Kidney capillary endothelial cell (primary cell): ENCODE measurements at regions not wholly inside any gene's neighbourhood (a gene's known extent, or its start where the extent isn't known, plus 50 kb on each side); places are given as distances from the start of the nearest gene placed in this dataset.
A peak's percentile ranks its signal among the peaks of the same experiment; 100 is the strongest.

Experiments
- DNase-seq: peaks from one replicate; pipeline ENCODE4 v3.0.0-alpha.2; 2018; ENCODE audit warnings: low spot score

DNA sequence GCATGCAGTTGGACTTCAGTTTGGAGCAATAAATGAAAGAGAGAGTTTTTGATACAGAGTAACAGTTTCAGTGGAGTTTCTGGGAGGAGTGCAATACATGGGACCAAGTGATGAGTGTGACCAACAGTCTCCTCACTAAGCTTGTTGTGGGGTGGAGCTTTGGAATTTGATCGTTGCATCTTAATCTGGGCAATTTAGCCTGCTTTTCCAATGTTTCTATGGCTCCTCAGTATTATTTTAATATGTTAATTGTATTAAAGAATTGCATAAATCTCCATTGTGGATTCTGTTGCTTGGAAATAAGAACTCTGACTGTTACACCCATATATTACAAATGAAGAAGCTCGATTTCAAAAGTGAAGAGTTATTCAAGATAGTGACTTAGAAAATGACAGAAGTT lies 446.6 kb upstream of the LRATD1 start:
- DNase-seq, result no peak

DNA sequence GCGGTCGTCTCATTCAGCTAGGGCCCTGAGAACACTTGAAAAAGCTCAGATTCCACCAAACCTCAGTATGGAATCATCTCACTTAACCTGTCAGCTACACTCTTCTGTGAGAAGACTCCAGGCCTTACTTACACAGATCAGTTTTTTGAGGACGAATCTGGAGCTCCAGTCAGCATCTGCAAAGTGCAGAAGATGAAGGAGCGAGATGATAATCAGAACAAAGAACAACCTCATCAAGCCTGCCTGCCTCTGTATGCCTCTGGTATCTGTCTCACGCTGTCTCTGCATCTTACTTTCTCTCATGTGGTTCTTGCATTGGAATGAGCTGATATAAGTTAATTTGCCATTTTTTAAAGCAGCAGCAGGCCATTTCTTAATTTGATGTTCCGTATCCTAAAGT lies 444.1 kb upstream of the LRATD1 start:
- DNase-seq, result no peak

DNA sequence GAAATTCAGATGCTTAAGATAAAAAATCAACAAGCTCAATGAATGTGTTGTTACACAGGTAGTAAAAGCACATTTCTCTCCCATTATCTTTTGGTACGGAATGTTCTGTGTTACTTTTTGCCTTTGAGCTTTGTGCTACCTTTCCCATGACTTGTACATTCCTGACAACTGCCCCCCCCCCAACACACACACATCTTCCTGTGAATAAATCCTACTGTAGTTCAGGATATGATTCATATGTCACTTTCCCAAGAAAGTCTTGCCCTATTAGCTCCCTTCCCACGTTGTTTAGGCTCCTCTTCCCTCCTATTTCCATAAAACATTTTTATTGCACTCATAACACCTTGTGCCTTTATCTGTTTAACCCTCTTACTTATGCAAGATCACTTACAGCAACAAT lies 442.6 kb upstream of the LRATD1 start:
- peak; percentile 74 for DNase-seq

DNA sequence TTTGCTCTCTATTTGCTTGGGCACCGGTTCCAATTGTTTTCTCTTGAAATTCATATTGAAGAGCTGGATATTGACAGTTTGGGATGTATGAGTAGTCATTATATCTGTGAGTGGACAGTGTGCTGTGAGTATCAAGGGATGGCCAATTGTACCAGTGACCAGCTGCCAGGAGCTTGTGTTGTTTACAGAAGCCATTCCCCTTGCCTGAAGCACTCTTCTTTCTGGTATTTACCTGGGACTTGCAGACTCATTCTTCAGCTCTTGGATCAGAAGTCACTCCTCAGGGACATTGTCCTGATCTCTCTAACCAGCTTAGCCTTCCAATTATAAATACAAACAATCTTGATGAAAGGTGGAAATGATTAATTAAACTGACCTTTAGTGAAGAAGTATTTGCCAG lies 438.3 kb upstream of the LRATD1 start:
- DNase-seq, result no peak

DNA sequence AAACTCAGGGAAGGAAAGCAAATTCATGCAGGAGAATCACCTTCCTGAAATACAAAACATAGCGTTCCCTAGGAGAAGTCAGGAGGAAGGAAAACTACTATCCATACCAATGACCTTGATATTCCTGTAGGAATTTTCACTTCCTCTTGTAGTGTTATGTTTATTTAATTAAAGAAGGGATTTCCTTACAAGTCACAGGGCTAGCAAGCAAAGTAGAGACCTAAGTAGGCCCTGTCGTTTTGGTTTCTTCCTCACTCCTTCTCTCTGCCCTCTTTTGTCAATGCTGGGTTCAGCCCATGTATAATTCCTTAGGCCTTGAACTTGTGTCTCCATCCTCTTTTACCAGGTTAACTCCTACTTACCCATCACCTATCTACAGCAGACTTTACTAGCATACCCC lies 435.2 kb upstream of the LRATD1 start:
- DNase-seq, result no peak

DNA sequence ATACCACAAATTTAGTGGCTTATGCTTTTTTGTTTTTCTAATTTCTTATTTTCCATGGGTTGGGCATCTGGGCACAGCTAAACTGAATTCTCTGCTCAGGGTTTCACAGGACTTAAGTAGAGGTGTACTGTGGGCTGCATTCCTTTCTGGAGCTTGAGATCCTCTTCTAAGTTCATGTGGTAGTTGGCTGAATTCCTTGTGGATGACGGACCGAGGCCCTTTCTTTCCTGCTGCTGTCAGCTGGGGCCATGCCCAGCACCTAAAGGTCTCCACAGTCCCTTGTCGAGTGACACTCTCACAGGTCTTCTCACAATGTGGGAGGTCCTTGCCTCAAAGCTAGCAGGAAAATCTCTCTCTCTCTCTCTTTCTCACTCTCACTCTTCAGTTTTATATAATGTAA lies 433.5 kb upstream of the LRATD1 start:
- DNase-seq, result no peak

DNA sequence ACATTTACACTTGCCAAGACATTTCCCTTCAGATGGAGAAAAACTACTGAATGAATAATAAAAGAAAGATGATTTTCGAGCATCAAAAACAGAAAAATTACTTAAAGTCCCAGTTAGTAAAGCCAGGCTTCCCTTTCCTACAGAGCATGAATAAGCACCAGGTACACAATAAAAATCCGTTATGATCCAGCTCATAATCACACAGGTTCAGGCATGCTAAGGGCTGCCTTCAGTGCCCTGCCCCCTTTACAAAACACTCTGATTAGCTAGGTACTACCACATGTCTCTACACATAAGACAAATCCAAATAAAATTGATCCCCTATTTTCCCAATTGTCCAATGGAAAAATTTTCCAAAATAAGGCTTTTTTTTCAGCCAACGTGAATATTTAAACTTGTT lies 413.2 kb upstream of the LRATD1 start:
- no peak for DNase-seq

DNA sequence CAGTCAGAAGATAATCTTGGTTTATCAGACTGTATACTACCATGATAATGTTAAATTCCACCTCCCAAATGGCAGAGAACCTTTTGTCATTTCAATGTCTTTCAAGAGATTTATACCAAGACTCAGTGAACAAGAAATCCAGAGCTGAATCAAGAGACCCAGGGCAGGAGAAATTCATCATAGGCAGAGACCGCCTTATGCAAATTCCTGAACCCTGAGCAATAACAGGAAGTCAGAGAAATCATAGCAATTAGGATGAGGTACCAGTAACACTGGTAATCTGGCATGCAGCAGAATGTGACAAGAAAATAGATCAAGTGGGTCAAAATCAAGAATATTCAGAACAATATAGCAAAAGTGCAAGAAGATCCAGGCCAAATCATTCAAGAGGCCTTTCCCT lies 412.4 kb upstream of the LRATD1 start:
- DNase-seq, result peak; percentile 11

DNA sequence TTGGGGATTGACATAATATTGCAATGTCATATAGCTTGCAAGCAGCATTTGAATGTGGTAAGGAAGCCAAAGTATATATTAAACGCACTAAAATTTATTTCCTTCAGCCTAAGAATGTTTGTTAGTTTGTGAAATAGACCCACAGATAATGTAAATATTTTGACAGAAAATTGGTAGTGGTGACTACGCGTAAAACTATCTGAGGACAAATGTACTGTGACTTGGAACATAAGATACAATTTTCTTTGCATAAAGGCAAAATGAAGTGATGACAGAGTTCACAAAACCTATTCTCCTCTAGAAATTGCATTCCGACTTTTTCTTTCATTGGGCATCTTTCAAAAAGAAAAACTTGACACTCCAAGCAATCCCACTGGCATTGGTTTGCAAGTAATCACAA lies 411.1 kb upstream of the LRATD1 start:
- no peak for DNase-seq

DNA sequence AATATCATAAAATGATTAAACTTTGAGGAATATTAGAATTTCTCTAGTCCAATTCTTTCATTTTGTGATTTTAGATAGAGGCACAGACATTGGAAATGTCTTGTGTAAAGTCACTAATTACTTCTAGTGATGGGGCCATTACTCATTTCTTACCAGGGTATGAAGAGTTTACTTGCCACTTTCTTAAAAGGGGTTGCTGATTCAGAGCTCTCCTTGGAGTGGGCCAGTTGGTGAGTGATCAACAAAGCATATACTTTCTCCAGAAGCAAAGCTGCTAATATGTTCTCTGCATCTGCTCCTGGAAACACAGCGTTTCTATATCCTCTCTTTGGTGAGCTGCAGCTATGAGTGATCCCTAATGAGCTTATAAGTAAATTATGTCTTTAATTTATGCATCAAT lies 408.9 kb upstream of the LRATD1 start:
- no peak for DNase-seq

DNA sequence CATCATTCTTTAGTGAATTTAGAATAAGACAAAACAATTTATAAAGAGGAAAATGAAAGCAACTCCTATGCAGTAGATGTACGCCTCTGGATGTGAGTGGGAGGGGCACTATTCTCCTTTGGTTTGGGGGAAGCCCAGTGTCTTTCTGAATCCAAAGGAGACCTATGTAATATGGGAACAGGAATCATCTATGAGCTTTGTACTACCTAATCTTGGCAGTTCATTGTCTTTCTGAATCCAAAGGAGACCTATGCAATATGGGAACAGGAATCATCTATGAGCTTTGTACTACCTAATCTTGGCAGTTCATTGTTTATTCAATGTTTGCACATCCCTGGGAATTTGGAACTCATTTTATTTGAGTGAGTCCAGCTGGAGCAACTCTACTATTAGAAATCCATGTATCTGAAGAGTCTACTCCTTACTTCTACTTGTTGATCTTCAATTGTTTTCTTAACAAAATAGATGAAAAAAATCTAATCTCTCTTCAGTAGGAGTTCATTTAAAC lies 401.1 kb upstream of the LRATD1 start:
- DNase-seq, result no peak

DNA sequence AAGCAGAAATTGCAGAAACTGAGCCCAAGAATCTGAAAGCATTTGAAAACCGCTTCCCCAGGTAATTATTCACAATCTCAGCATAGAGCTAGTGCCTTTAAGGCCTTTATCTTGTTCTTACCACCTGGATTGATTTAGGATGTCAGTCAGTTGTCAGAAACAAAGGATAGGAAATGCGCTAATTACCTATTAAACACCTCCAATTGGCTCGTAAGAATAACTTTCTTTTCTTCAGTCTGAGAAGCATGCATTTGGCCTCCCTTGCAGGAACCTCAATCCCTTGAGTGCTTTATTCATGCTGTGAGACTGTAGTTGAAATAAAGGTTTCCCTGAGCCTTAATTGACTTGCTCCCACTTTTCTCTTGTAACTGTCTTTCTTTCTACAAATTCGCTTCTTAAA lies 400.3 kb upstream of the LRATD1 start:
- DNase-seq, result no peak

DNA sequence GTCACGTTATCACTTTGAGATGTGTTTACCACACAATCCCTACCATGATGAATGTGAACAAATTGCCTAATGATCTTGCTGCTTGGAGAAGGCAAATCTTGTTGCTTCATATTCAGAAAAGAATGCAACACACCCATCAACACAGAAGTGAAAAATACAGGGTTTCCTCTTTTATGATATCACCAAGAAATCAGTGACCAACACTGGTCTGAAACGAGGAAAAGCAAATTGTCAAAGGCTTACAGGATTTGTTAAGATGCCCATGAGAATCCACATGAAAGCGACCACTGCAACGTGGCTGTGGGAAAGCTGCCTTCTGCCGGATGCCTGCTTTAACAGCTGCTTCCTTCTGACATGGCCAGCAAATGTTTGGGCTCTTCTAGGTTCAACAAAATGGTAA lies 397.6 kb upstream of the LRATD1 start:
- peak; percentile 63 for DNase-seq

DNA sequence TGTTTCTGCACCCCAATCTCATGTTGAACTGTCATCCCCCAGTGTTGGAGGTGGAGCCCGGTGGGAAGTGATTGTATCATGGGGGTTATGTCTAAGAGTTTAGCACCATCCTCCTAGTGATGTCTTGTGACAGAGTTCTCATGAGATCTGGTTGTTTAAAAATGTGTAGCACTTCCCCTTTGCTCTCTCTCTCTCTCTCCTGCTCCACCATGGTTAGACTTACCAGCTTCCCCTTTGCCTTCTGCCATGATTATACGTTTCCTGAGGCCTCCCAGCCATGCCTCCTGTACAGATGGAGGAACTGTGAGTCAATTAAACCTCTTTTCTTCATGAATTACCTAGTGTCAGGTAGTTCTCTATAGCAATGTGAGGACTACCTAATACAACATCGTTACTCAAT lies 396.9 kb upstream of the LRATD1 start:
- DNase-seq, result no peak

DNA sequence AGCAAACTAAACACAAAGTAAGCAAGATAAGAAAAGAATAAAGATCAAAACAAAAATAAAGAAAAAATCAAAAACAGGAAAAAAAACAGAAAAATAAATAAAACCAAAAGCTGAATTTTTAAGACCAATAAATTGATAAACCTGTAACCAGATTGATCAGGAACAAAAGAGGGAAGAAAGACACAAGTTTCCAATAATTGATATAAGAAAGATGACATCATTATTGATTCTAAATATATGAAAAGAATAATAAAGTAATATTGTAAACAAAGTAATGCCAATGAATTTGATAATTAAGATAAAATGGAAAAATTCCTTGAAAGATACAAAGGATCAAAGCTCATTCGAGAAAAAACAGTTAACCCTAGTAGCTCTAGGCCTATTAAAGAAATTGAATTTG lies 394.6 kb upstream of the LRATD1 start:
- no peak for DNase-seq

DNA sequence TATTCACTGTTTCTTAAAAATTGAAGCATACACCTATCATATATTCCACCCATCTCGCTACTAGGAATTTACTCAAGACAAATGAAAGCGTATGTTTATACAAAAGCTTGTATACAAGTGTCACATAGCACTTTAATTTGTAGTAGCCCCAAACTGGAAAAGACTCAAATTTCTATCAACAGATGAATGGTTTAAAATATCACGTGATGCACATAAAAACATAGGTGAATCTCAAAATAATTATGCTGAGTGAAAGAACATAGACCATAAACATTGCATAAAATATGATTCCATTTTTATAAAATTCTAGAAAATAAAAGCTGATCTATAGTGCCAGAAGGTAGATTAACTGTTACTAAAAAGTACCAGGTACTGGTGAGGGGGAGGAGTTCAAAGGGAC lies 392.9 kb upstream of the LRATD1 start:
- no peak for DNase-seq

DNA sequence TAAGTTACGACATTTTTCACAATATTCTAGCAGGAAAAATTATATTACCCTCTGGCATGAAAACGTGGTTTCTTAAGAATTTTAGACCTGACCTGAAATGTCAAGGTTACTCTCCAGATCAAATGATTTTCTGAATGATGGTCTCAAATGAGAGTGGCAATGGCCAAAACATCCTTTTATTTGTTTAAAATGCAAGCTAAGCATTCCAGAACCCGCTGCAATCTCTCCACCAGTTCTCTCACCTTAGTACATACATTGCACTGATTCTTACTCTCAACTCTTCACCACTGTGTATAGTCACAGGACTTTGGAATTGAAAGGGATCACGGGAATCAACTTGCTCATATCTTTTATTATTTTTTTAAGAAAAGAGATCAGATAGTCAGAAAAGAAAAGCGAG lies 391.6 kb upstream of the LRATD1 start:
- no peak for DNase-seq

DNA sequence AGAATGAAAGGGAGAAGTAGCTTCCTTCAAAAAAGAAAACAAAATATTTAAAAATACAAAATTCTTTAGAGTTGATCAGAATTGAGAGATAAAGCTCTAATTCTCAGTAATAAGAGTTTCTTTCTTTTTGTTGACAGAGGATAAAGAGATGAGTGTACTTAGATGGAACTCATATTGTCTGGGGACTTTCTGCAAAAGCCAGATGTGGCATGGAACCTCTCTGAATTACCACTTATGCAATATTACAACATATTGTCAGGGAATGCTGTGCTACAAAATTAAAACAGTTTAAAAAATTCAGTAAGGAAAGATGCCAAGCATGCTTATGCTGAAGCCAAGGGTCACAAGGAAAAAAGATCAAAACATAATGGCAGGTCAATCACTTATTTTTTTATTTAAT lies 386.6 kb upstream of the LRATD1 start:
- DNase-seq, result no peak

DNA sequence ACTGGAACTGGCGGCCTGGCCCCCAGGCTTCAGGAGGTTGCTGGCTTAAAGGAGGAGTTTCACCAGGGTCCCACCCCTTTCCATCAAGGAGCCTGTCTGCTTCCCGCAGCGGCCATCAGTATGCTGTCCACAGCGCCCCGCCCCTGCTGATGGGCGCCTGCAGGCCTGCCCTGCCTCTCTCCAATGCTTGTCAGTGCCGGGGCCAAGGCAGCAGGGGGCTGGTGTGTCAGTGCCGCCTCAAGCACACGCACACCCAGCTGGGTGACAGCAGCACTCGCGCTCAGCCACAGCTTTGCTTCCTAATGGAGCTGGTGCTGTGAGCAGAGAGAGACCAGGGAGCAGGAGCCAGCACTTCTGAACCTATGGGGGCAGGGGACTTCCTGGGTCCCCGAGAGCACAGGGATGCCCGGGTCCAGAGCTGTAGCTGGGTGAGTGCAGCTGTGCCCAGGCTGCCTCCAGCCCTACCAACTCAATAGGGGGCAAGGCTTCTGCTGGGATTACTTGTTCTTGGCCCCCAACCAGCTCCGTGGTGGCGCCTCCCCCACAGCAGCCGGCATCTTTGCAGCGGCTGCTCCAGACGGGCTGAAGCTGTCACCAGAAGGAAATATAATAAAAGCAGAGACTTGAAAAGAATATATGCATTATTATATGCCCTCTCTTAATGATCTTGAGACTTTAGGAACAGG lies 377.2 kb upstream of the LRATD1 start:
- no peak for DNase-seq

DNA sequence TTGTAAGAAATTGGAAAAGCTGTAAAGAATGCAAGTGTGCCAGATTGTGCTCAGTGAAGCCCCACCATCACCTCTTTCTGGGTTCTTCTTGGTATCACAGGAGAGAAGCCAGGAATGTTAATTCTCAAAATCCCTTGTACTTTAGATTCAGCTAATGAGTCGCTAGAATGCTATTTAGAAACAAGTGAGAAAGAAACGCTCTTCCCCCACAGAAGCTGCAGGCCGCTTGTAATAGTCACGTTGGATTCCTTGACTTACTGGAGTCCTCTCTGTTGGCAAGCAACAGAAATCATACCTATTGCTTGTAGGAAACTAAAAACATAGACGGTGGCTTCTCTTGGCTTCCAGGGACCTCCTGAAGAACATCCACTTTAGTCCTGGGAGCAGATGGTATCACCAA lies 375.6 kb upstream of the LRATD1 start:
- DNase-seq, result no peak

DNA sequence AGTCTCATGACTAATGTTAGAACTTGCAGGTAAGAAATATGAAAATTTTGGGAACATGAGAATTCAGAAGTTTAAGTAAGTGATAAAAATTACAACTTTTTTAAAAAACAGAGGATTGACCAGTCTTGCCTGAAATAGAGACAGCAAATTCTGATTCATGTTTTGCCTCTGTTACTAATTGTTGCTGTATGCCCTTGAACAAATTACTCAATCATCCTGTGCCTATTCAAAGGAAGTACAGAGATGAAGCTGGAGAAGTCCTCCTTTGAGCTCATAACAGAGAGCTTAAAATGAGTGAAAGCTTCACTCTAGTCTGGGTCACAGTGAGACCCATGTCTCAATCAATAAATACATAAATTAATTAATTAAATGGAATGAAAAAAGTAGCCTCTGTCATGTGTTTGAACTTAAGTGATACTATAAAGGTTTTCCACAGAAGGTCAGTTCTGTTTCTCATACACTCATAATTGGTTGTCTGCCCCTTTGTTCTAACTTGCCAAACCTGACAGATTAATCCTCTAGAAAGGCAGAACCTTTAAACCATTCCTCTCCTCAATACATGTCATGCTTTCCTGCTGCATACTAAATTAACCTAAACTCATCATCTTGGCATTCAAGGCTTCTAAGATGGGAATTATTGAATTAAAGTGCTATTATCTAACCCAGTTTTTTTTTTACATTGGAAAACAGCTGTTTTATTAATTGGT lies 374.6 kb upstream of the LRATD1 start:
- DNase-seq, result no peak

DNA sequence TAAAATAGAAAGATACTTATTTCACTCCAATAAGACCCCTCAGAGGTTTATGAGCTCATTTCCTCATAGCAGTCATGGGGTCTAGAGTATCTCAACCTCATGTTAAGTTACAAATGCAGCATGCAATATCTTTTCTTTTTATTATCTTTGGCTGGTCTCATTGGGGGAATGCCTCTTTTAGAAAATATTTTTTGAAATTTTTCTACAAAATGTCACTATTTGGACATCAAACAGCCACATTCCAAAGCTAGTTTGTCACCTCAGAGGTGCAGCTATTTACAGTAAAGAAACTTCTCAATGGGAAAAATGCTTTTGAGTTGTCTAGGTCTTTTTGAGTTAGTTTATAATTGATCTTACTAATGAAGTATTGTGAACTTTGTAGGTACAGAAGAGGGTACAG lies 370.7 kb upstream of the LRATD1 start:
- no peak for DNase-seq

DNA sequence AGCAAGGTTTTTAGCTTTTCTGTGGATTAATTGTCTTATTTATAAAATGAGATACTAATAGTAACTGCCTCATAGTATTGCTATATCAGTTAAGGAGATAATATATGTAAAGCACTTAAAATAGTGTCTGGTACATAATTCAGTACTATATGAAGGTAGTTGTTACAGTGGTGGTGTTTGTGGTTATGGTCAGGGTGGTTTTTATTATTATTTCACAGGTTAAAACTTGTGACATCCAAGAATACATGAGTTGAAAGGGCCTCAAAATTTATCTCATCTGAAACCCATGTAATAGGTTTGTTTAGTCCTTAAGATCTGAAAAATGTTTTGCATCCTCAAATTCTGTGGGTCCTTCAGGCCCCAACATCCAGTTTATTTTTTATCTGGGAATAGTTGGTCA lies 369.5 kb upstream of the LRATD1 start:
- no peak for DNase-seq

DNA sequence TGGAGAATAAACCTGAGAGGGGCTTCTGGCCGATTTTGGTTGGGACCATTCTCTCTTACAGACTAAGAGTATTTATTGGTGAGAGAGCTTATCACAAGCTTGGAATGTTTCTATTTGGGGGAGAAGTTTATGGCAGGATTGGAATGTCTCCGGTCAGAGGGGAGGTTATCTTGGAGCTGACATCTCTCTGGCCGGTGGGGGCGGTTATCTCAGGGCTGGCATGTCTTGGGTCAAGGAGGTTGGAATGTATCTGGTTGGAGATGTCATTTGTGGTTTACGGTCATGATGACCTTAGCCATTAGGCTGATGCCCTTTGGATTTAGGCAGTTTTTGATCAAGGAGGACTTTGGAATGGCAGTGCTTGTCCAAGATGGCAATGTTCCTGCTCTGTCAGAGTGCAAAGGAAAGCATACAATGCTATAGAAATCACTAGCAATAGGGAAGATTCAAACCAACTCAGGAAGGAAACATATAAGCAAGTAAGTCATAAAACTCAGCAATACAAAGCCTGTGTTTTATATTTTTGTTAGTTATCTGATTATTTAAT lies 362.4 kb upstream of the LRATD1 start:
- DNase-seq, result no peak
